ENCODE measurements at regions not wholly inside any gene's neighbourhood (a gene's known extent, or its start where the extent isn't known, plus 50 kb on each side); places are given as distances from the start of the nearest gene placed in this dataset.

GRCh38 chr5:74021126-74021525 lies 395.1 kb downstream of the ARHGEF28 start:
- no peak for ATAC-seq
- DNase-seq (ENCODE audit: low spot score), result no peak

GRCh38 chr5:74020503-74020902 lies 394.5 kb downstream of the ARHGEF28 start:
- DNase-seq (ENCODE audit: low spot score) (no peak), ATAC-seq (no peak)

GRCh38 chr5:74019923-74020322 lies 393.9 kb downstream of the ARHGEF28 start:
- no peak for ATAC-seq
- no peak for DNase-seq (ENCODE audit: low spot score)

GRCh38 chr5:74017786-74018211 lies 391.8 kb downstream of the ARHGEF28 start:
- no peak for DNase-seq (ENCODE audit: low spot score)
- peak; percentile 19 for ATAC-seq

- ATAC-seq (no peak), DNase-seq (ENCODE audit: low spot score) (no peak)
Measured at GRCh38 chr5:74017112-74017511, 391.1 kb downstream of the ARHGEF28 start.

GRCh38 chr5:74016373-74016772 lies 390.4 kb downstream of the ARHGEF28 start:
- DNase-seq (ENCODE audit: low spot score) (no peak), ATAC-seq (no peak)

GRCh38 chr5:74015716-74016115 lies 389.7 kb downstream of the ARHGEF28 start:
- DNase-seq (ENCODE audit: low spot score) (no peak), ATAC-seq (no peak)

- DNase-seq (ENCODE audit: low spot score), result no peak
- ATAC-seq, result no peak
Measured at GRCh38 chr5:74013222-74013621, 387.2 kb downstream of the ARHGEF28 start.

GRCh38 chr5:74009502-74009901 lies 383.5 kb downstream of the ARHGEF28 start:
- ATAC-seq (no peak), DNase-seq (ENCODE audit: low spot score) (no peak)

- no peak for DNase-seq (ENCODE audit: low spot score)
- no peak for ATAC-seq
Measured at GRCh38 chr5:74007193-74007592, 381.2 kb downstream of the ARHGEF28 start.

- DNase-seq (ENCODE audit: low spot score) (no peak), ATAC-seq (no peak)
Measured at GRCh38 chr5:73999297-73999696, 373.3 kb downstream of the ARHGEF28 start.

- ATAC-seq (no peak), DNase-seq (ENCODE audit: low spot score) (no peak)
Measured at GRCh38 chr5:73998489-73998888, 372.5 kb downstream of the ARHGEF28 start.

GRCh38 chr5:73997960-73998359 lies 372.0 kb downstream of the ARHGEF28 start:
- no peak for DNase-seq (ENCODE audit: low spot score)
- no peak for ATAC-seq

- no peak for DNase-seq (ENCODE audit: low spot score)
Measured at GRCh38 chr5:73996151-73996755, 370.3 kb downstream of the ARHGEF28 start.

GRCh38 chr5:73994963-73995362 lies 369.0 kb downstream of the ARHGEF28 start:
- no peak for ATAC-seq

More at GRCh38 chr5:73996151-73996755, 370.3 kb downstream of the ARHGEF28 start:
- no peak for ATAC-seq

More at GRCh38 chr5:73994963-73995362, 369.0 kb downstream of the ARHGEF28 start:
- DNase-seq (ENCODE audit: low spot score), result no peak

Data from left lobe of liver (tissue), 2 donors.